Liver (tissue), 3 donors: ENCODE measurements at regions not wholly inside any gene's neighbourhood (a gene's known extent, or its start where the extent isn't known, plus 50 kb on each side); places are given as distances from the start of the nearest gene placed in this dataset.

Experiments
- FOXA1 ChIP-seq: IDR thresholded peaks from 2 replicates; pipeline ENCODE4 v1.6.1; 2016; ENCODE audit warnings: antibody characterized with exemption
- FOXA2 ChIP-seq: IDR thresholded peaks from 2 replicates; pipeline ENCODE4 v1.6.1; 2016; ENCODE audit warnings: antibody characterized with exemption
- HNF4G ChIP-seq: IDR thresholded peaks from 2 replicates; pipeline ENCODE4 v1.6.1; 2016; ENCODE audit warnings: antibody characterized with exemption
- JUND ChIP-seq, 2 donors: IDR thresholded peaks; 2 replicates each; pipeline ENCODE4 v1.6.1; 2016; ENCODE audit warnings: antibody characterized with exemption in 2 of 2
- RAD21 ChIP-seq, 2 donors: IDR thresholded peaks; 2 replicates each; pipeline ENCODE4 v1.6.1; 2016; ENCODE audit warnings: antibody characterized with exemption in 2 of 2, mild to moderate bottlenecking in 2 of 2
- RXRA ChIP-seq, 2 donors: IDR thresholded peaks; 2 replicates each; pipeline ENCODE4 v1.6.1; 2017 to 2018; ENCODE audit warnings: antibody characterized with exemption in 2 of 2, mild to moderate bottlenecking in 1 of 2
- SP1 ChIP-seq: IDR thresholded peaks from 2 replicates; pipeline ENCODE4 v1.6.1; 2018; ENCODE audit warnings: antibody characterized with exemption, mild to moderate bottlenecking
- TAF1 ChIP-seq: conservative IDR thresholded peaks from 2 replicates; pipeline ENCODE4 v1.6.1; 2016; ENCODE audit warnings: antibody characterized with exemption, mild to moderate bottlenecking
- YY1 ChIP-seq: IDR thresholded peaks from 2 replicates; pipeline ENCODE4 v1.6.1; 2016; ENCODE audit warnings: antibody characterized with exemption, mild to moderate bottlenecking
- TF ChIP-seq, protein P1 (sequence below): fragments of 150-350 bp; IDR thresholded peaks from 2 replicates; pipeline ENCODE4 v1.5.1; 2017; ENCODE audit warnings: improper control_type of control experiment, low read depth, low read length; ENCODE audit not compliant: missing input control
- TF ChIP-seq, protein P2 (sequence below): IDR thresholded peaks from 2 replicates; pipeline ENCODE4 v1.6.1; 2016; ENCODE audit warnings: antibody characterized with exemption
- TF ChIP-seq, protein P3 (sequence below): IDR thresholded peaks from 2 replicates; pipeline ENCODE4 v1.6.1; 2016; ENCODE audit warnings: antibody characterized with exemption
- TF ChIP-seq, protein P4 (sequence below): IDR thresholded peaks from 2 replicates; pipeline ENCODE4 v1.6.1; 2016; ENCODE audit warnings: antibody characterized with exemption
- TF ChIP-seq, protein P5 (sequence below): IDR thresholded peaks from 2 replicates; pipeline ENCODE4 v1.6.1; 2016; ENCODE audit warnings: antibody characterized with exemption, mild to moderate bottlenecking
- donor health status: healthy.
- donor health status: healthy.

DNA sequence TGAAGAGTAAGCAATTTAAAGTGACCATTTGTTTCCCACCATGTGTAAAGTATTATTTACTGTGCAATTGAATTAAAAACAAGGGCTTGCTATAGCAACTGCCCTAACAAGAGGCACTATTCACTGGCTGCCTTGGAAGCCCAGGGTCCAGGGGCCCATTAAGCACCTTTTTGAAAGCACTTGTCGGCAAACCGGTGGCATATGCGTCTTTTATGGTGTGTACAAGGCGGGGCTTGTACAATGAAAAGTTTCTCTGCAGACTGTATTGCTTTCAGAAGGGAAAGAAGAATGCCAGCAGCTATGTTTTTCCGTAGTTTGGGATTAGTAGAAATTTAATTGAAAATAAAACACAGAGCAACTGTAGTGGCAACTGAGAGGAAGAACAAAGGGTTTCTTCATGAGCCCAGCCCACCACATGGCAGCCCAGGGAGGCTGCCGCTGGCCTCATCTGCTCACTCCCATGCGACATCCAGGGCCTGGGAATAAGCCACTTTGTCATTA, 279.5 kb upstream of the PARD3B start:
- TF ChIP-seq, protein P1, sequence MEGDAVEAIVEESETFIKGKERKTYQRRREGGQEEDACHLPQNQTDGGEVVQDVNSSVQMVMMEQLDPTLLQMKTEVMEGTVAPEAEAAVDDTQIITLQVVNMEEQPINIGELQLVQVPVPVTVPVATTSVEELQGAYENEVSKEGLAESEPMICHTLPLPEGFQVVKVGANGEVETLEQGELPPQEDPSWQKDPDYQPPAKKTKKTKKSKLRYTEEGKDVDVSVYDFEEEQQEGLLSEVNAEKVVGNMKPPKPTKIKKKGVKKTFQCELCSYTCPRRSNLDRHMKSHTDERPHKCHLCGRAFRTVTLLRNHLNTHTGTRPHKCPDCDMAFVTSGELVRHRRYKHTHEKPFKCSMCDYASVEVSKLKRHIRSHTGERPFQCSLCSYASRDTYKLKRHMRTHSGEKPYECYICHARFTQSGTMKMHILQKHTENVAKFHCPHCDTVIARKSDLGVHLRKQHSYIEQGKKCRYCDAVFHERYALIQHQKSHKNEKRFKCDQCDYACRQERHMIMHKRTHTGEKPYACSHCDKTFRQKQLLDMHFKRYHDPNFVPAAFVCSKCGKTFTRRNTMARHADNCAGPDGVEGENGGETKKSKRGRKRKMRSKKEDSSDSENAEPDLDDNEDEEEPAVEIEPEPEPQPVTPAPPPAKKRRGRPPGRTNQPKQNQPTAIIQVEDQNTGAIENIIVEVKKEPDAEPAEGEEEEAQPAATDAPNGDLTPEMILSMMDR, result no peak
- no peak for TF ChIP-seq RAD21 (IDR thresholded peaks at IDR 0.05)
- TF ChIP-seq, protein P2, sequence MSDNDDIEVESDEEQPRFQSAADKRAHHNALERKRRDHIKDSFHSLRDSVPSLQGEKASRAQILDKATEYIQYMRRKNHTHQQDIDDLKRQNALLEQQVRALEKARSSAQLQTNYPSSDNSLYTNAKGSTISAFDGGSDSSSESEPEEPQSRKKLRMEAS, result no peak
- TF ChIP-seq, protein P3, sequence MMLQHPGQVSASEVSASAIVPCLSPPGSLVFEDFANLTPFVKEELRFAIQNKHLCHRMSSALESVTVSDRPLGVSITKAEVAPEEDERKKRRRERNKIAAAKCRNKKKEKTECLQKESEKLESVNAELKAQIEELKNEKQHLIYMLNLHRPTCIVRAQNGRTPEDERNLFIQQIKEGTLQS, result no peak
- no peak for TF ChIP-seq SP1
- no peak for TF ChIP-seq TAF1
- TF ChIP-seq YY1, result no peak
- TF ChIP-seq HNF4G, result no peak
- TF ChIP-seq, protein P4, sequence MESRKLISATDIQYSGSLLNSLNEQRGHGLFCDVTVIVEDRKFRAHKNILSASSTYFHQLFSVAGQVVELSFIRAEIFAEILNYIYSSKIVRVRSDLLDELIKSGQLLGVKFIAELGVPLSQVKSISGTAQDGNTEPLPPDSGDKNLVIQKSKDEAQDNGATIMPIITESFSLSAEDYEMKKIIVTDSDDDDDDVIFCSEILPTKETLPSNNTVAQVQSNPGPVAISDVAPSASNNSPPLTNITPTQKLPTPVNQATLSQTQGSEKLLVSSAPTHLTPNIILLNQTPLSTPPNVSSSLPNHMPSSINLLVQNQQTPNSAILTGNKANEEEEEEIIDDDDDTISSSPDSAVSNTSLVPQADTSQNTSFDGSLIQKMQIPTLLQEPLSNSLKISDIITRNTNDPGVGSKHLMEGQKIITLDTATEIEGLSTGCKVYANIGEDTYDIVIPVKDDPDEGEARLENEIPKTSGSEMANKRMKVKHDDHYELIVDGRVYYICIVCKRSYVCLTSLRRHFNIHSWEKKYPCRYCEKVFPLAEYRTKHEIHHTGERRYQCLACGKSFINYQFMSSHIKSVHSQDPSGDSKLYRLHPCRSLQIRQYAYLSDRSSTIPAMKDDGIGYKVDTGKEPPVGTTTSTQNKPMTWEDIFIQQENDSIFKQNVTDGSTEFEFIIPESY, result no peak
- TF ChIP-seq JUND (IDR thresholded peaks at IDR 0.05), result no peak
- TF ChIP-seq FOXA2, result no peak
- TF ChIP-seq, protein P5, sequence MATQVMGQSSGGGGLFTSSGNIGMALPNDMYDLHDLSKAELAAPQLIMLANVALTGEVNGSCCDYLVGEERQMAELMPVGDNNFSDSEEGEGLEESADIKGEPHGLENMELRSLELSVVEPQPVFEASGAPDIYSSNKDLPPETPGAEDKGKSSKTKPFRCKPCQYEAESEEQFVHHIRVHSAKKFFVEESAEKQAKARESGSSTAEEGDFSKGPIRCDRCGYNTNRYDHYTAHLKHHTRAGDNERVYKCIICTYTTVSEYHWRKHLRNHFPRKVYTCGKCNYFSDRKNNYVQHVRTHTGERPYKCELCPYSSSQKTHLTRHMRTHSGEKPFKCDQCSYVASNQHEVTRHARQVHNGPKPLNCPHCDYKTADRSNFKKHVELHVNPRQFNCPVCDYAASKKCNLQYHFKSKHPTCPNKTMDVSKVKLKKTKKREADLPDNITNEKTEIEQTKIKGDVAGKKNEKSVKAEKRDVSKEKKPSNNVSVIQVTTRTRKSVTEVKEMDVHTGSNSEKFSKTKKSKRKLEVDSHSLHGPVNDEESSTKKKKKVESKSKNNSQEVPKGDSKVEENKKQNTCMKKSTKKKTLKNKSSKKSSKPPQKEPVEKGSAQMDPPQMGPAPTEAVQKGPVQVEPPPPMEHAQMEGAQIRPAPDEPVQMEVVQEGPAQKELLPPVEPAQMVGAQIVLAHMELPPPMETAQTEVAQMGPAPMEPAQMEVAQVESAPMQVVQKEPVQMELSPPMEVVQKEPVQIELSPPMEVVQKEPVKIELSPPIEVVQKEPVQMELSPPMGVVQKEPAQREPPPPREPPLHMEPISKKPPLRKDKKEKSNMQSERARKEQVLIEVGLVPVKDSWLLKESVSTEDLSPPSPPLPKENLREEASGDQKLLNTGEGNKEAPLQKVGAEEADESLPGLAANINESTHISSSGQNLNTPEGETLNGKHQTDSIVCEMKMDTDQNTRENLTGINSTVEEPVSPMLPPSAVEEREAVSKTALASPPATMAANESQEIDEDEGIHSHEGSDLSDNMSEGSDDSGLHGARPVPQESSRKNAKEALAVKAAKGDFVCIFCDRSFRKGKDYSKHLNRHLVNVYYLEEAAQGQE, result no peak
- no peak for TF ChIP-seq RXRA (IDR thresholded peaks at IDR 0.05)
- TF ChIP-seq FOXA1, result no peak
